GM18951 (cell line): ENCODE measurements at regions not wholly inside any gene's neighbourhood (a gene's known extent, or its start where the extent isn't known, plus 50 kb on each side); places are given as distances from the start of the nearest gene placed in this dataset.

Experiments used
- POLR2A ChIP-seq: IDR thresholded peaks from 4 replicates; pipeline ENCODE4 v1.6.1; 2011; ENCODE audit warnings: mild to moderate bottlenecking; ENCODE audit not compliant: insufficient read length, insufficient read depth; ENCODE audit errors: extremely low read depth
- in situ Hi-C: fragments of 300-500 bp; cut with MboI; formaldehyde crosslinking; loops from one replicate; pipeline ENCODE4 v1.12.0; 2022; ENCODE audit warnings: low sequenced_read_pairs, mixed read lengths, inconsistent platforms; ENCODE audit not compliant: unreplicated experiment

GRCh38 chr1:93013145-93014065 lies 52.1 kb upstream of the DIPK1A start:
- TF ChIP-seq POLR2A: no peak
- in situ Hi-C loops: no loop called here

GRCh38 chr1:93014168-93014567 lies 52.9 kb upstream of the DIPK1A start:
- in situ Hi-C loops: no loop called here
- no peak for TF ChIP-seq POLR2A

- in situ Hi-C loops: no loop called here
- TF ChIP-seq POLR2A: no peak
These were observed 54.3 kb upstream of the DIPK1A start for GRCh38 chr1:93015590-93015989.

- TF ChIP-seq POLR2A: no peak
- in situ Hi-C loops: no loop called here
These were observed 54.9 kb upstream of the DIPK1A start for GRCh38 chr1:93016171-93016570.

- in situ Hi-C loops: loop anchor here (5.0 kb wide), 1 partner anchor 41 kb away; no protein-coding TSS in a partner anchor
- TF ChIP-seq POLR2A: no peak
These were observed 57.4 kb upstream of the MTF2 start for GRCh38 chr1:93021539-93022134.

- in situ Hi-C loops: loop anchor here (5.0 kb wide), 1 partner anchor 40 kb away; no protein-coding TSS in a partner anchor
- TF ChIP-seq POLR2A: no peak
These were observed 56.5 kb upstream of the MTF2 start for GRCh38 chr1:93022580-93022979.

GRCh38 chr1:93023281-93023680 lies 55.8 kb upstream of the MTF2 start:
- TF ChIP-seq POLR2A: no peak
- in situ Hi-C loops: loop anchor here (5.0 kb wide), 1 partner anchor 39 kb away; no protein-coding TSS in a partner anchor

GRCh38 chr1:93025572-93025971 lies 53.5 kb upstream of the MTF2 start:
- TF ChIP-seq POLR2A: no peak
- in situ Hi-C loops: no loop called here

GRCh38 chr1:93028542-93028941 lies 50.5 kb upstream of the MTF2 start:
- in situ Hi-C loops: no loop called here

More at GRCh38 chr1:93028542-93028941, 50.5 kb upstream of the MTF2 start:
- no peak for TF ChIP-seq POLR2A
